C4-2B (cell line): ENCODE measurements at regions not wholly inside any gene's neighbourhood (a gene's known extent, or its start where the extent isn't known, plus 50 kb on each side); places are given as distances from the start of the nearest gene placed in this dataset.

ENCODE experiments used
- CTCF ChIP-seq: fragments of 450-650 bp; conservative IDR thresholded peaks from 2 replicates; pipeline ENCODE4 v1.5.1; 2017; ENCODE audit warnings: mild to moderate bottlenecking
- ZFX ChIP-seq: fragments of 450-650 bp; IDR thresholded peaks from 2 replicates; pipeline ENCODE4 v1.6.1; 2017

GRCh38 chr4:127045861-127046260, 586.9 kb upstream of the INTU start:
- TF ChIP-seq CTCF: no peak
- no peak for TF ChIP-seq ZFX
